Esophagus muscularis mucosa (tissue), 4 donors: ENCODE measurements at regions not wholly inside any gene's neighbourhood (a gene's known extent, or its start where the extent isn't known, plus 50 kb on each side); places are given as distances from the start of the nearest gene placed in this dataset.

Source experiments
- DNase-seq: peaks from one replicate; pipeline ENCODE4 v3.0.0-alpha.2; 2017; ENCODE audit errors: extremely low spot score
- H3K27ac ChIP-seq, 4 donors: fragments of 200-600 bp; sonication (generic); replicated peaks in 1 of 4; 1 replicate in 3 of 4; 2 replicates in 1 of 4; pipeline ENCODE4 v1.5.1; 2016 to 2019; ENCODE audit warnings: mild to moderate bottlenecking in 1 of 4
- H3K27me3 ChIP-seq, 4 donors: fragments of 200-600 bp; sonication (generic); one replicate each; pipeline versions ENCODE4 v1.5.1 to v1.6.0; 2016 to 2019
- H3K36me3 ChIP-seq, 4 donors: fragments of 200-600 bp; sonication (generic); one replicate each; pipeline ENCODE4 v1.5.1; 2016 to 2019
- H3K4me1 ChIP-seq, 4 donors: fragments of 200-600 bp; sonication (generic); one replicate each; pipeline ENCODE4 v1.5.1; 2016 to 2019
- H3K4me3 ChIP-seq, 4 donors: fragments of 200-600 bp; sonication (generic); 1 replicate in 2 of 4; 2 replicates in 2 of 4; pipeline ENCODE4 v1.5.1; 2016 to 2019; ENCODE audit warnings: mild to moderate bottlenecking in 4 of 4, moderate library complexity in 1 of 4
- H3K9me3 ChIP-seq, 4 donors: fragments of 200-600 bp; sonication (generic); 1 replicate in 3 of 4; 2 replicates in 1 of 4; pipeline ENCODE4 v1.5.1; 2016 to 2019
- EP300 ChIP-seq: sonication (generic); formaldehyde crosslinking; IDR thresholded peaks from one replicate; pipeline ENCODE4 v1.6.1; 2017; ENCODE audit warnings: antibody characterized with exemption
- POLR2A ChIP-seq: fragments of 450-650 bp; IDR thresholded peaks from one replicate; pipeline ENCODE4 v1.6.1; 2017; ENCODE audit warnings: antibody characterized with exemption, moderate library complexity, mild to moderate bottlenecking, low read depth
- POLR2AphosphoS5 ChIP-seq, 2 donors: sonication (generic); formaldehyde crosslinking; IDR thresholded peaks; one replicate each; pipeline ENCODE4 v1.6.1; 2017; ENCODE audit warnings: antibody characterized with exemption in 2 of 2
- WGBS: methylation state at CpG from one replicate; pipeline ENCODE4 v1.1.5; 2018; 5-methylcytosine and 5-hydroxymethylcytosine counted together
- intact Hi-C: fragments of 100-400 bp; cut with DNase I; formaldehyde crosslinking; loops from one replicate; pipeline ENCODE4 v1.15.1; 2023
- TF ChIP-seq, protein P1 (sequence below), 3 experiments: fragments of 200-600 bp in 2 of 3; fragments of 450-650 bp in 1 of 3; sonication (generic) in 2 of 3; IDR thresholded peaks; one replicate each; pipeline ENCODE4 v1.5.1; 2017 to 2019; ENCODE audit warnings: antibody characterized with exemption in 3 of 3, mild to moderate bottlenecking in 2 of 3, moderate library complexity in 1 of 3

DNA sequence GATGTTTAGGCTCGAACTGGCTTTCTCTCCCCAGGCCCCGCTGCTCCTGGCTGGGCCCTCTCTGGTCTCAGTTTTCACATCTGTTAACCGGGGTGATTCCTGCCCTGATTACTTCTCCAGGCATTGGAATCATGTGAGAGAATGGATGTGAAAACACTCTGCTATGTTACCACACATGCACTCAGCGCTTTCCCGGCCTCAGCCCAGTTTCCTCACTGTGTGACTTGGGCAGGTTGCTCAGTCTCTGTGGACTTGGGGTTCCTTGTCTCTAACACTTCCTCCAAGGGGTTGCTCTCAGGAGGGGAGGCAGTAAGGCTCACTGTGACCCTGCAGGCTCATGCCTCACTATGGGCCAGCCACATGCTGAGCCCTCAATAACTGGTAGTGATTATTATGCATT is 230.4 kb upstream of the HS6ST1 start:
- no peaks in the 10 kb centered on the region for H3K27me3 ChIP-seq
- intact Hi-C loops, result no loop called here
- H3K36me3 ChIP-seq, result no peaks in the 10 kb centered on the region
- H3K27ac ChIP-seq, result no peak overlapping the region
- WGBS, result 97% methylated on average over 5 of the region's 5 CpGs
- H3K9me3 ChIP-seq, result no peaks in the 10 kb centered on the region
- H3K4me3 ChIP-seq, result no peak overlapping the region
- TF ChIP-seq POLR2AphosphoS5 (IDR thresholded peaks at IDR 0.05), result no peak
- no peak for TF ChIP-seq EP300
- TF ChIP-seq, protein P1, sequence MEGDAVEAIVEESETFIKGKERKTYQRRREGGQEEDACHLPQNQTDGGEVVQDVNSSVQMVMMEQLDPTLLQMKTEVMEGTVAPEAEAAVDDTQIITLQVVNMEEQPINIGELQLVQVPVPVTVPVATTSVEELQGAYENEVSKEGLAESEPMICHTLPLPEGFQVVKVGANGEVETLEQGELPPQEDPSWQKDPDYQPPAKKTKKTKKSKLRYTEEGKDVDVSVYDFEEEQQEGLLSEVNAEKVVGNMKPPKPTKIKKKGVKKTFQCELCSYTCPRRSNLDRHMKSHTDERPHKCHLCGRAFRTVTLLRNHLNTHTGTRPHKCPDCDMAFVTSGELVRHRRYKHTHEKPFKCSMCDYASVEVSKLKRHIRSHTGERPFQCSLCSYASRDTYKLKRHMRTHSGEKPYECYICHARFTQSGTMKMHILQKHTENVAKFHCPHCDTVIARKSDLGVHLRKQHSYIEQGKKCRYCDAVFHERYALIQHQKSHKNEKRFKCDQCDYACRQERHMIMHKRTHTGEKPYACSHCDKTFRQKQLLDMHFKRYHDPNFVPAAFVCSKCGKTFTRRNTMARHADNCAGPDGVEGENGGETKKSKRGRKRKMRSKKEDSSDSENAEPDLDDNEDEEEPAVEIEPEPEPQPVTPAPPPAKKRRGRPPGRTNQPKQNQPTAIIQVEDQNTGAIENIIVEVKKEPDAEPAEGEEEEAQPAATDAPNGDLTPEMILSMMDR (IDR thresholded peaks at IDR 0.05), result no peak
- TF ChIP-seq POLR2A, result no peak
- DNase-seq, result no peak
- H3K4me1 ChIP-seq, result no peaks in the 10 kb centered on the region

DNA sequence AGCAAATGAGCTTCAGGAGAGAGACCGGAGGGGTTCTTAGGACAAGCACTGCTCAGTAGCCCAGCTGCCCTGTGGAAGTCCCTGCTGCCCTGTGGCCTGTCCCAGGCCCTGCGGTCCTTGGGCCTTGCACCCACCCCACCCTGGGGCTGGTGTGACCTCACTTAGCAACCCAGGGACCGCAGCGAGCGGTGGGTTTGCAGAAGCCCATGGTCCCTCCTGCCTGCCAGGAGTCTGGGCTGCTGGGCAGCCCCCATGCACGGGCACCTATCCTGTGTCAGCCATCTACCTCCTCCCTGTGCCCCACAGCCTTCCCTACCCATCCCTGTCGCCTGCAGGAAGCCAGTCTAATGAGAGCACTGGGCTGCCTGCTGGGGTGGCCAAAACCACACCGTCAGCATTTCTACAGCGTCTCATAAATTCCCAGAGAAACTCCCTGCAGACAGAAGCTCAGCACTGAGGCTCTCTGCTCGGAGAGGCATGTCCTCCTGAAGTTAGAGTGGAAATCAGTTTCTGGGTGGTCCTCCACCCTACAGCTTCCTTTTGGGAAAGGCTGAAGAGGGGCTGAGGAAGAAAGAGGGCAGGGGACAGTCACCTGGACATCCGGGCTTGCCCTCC is 231.1 kb upstream of the HS6ST1 start:
- Histone ChIP-seq H3K27ac (no peak overlapping the region), H3K27me3 (no peaks in the 10 kb centered on the region), H3K36me3 (no peaks in the 10 kb centered on the region), H3K4me1 (no peaks in the 10 kb centered on the region), H3K4me3 (no peak overlapping the region), H3K9me3 (no peaks in the 10 kb centered on the region)
- TF ChIP-seq POLR2A (no peak), EP300 (no peak), POLR2AphosphoS5 (IDR thresholded peaks at IDR 0.05) (no peak)
- TF ChIP-seq, protein P1 (IDR thresholded peaks at IDR 0.05), result no peak
- DNase-seq, result no peak
- WGBS, result 85% methylated on average over 9 of the region's 11 CpGs
- intact Hi-C loops, result no loop called here

DNA sequence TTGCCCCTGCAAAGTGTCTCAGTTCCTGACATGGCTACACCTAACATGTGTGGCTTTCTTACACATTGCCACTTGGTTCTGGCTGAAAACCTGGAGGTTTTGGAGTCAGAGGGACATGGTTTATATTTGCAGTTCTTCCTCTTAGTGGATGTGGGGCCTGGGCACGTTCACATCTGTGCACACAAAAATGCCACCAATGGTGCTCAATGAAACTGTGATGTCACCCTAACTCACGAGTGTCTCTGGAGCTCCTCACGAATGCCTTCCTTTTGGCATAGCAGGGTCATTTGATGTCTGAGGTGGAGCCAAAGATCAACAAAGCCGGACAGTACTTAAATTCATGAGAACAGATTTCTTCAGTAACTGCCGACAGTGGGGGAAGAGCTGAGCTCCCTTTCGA is 231.7 kb upstream of the HS6ST1 start:
- no peaks in the 10 kb centered on the region for H3K4me1 ChIP-seq
- 79% methylated on average over 6 of the region's 6 CpGs for WGBS
- no peaks in the 10 kb centered on the region for H3K9me3 ChIP-seq
- intact Hi-C loops, result no loop called here
- H3K4me3 ChIP-seq, result no peak overlapping the region
- no peaks in the 10 kb centered on the region for H3K27me3 ChIP-seq
- TF ChIP-seq EP300 (no peak), POLR2A (no peak), POLR2AphosphoS5 (IDR thresholded peaks at IDR 0.05) (no peak)
- TF ChIP-seq, protein P1 (IDR thresholded peaks at IDR 0.05), result no peak
- H3K36me3 ChIP-seq, result no peaks in the 10 kb centered on the region
- DNase-seq, result no peak
- H3K27ac ChIP-seq, result no peak overlapping the region

DNA sequence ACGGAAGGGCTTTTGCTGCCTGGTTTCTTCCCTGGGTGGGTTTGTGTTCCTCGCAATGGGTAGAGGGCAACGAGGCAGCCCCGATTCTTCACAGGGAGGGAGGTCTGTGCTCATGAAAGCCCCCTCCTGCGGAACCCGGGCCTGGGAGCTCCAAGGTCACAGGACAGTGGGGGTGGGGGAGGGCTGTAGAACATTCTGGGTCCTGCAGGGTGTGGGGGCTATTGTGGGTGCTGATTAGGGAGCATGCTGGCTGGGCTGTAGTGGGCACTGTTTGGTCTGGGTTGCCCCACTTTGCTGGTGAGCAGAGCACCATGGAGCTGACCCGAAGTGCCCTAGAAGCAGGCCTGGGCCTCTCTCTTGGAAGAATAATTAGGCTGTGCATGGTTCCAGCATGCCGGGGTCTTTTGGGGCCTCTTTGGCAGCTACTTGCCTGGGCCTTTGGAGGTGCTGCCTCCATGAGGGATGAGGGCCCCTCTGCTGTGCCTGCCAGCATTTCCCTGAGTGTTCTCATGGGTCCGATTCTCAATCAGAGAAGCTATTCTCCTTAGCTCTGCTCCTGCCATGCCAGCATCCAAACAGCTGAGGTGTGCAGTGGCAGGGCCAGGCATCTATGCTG is 232.2 kb upstream of the HS6ST1 start:
- Histone ChIP-seq H3K4me3 (no peak overlapping the region), H3K9me3 (no peaks in the 10 kb centered on the region), H3K27me3 (no peaks in the 10 kb centered on the region), H3K27ac (no peak overlapping the region), H3K4me1 (no peaks in the 10 kb centered on the region), H3K36me3 (no peaks in the 10 kb centered on the region)
- WGBS, result 98% methylated on average over 6 of the region's 9 CpGs
- intact Hi-C loops, result no loop called here
- no peak for TF ChIP-seq EP300
- TF ChIP-seq, protein P1 (IDR thresholded peaks at IDR 0.05), result no peak
- TF ChIP-seq POLR2A, result no peak
- no peak for TF ChIP-seq POLR2AphosphoS5 (IDR thresholded peaks at IDR 0.05)
- no peak for DNase-seq

DNA sequence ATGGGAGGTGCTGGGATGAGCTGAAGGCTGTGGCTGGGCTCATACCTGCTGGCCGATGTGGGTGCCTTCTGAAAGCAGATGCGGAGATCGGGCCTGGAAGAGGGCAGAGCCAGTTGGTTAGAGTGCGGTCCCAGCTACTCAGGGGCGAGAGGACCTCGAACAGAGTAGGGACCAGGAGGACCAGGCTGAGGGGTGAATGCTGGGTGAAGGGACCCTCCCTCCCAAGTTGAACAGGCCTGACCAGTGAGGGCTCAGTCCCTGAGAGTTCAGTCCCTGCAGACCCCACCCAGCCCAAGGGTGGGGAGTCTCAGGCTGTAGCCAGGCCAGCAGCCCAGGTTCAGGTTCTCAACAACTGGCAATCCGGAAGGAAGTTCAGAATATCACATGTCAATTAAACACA is 232.8 kb upstream of the HS6ST1 start:
- H3K4me1 ChIP-seq, result no peaks in the 10 kb centered on the region
- no peak for DNase-seq
- no peak for TF ChIP-seq EP300
- no peak for TF ChIP-seq POLR2A
- TF ChIP-seq, protein P1 (IDR thresholded peaks at IDR 0.05), result no peak
- TF ChIP-seq POLR2AphosphoS5 (IDR thresholded peaks at IDR 0.05), result no peak
- no peaks in the 10 kb centered on the region for H3K36me3 ChIP-seq
- no peaks in the 10 kb centered on the region for H3K9me3 ChIP-seq
- H3K27me3 ChIP-seq, result no peaks in the 10 kb centered on the region
- no peak overlapping the region for H3K4me3 ChIP-seq
- intact Hi-C loops, result no loop called here
- 93% methylated on average over 7 of the region's 7 CpGs for WGBS
- H3K27ac ChIP-seq, result no peak overlapping the region
